ENCODE measurements at regions not wholly inside any gene's neighbourhood (a gene's known extent, or its start where the extent isn't known, plus 50 kb on each side); places are given as distances from the start of the nearest gene placed in this dataset.
A peak's percentile ranks its signal among the peaks of the same experiment; 100 is the strongest.

DNA sequence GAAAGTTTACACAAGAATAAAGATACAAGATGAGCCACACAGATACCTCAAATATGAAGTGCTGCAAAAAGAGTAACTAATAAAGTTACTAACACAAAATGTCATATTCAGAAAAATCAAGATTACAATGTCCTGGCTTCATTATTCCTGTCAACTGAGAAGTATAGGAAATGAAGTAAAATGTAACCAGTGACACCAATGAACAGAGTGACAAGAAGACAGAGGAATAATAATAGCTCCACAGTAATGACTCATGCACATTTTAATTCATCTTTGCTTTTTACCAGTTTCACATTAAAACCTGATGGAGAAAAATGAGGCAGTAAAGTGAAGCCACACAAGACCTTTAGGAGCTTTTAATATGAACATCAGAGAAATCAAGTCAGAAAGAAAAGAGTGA lies 214.1 kb downstream of the ZBBX start:
- no peak overlapping the region for H2AFZ ChIP-seq (ENCODE audit: low read depth, low read length)
- H3K27ac ChIP-seq (ENCODE audit: low read length): peak overlapping the region; percentile 19
- no peak overlapping the region for H3K9ac ChIP-seq (ENCODE audit: low read length)
- no peaks in the 10 kb centered on the region for H3K9me2 ChIP-seq (ENCODE audit: insufficient read depth, low read length)
- H4K20me1 ChIP-seq (ENCODE audit: insufficient read depth): no peaks in the 10 kb centered on the region
- no peaks in the 10 kb centered on the region for H3K27me3 ChIP-seq (ENCODE audit: insufficient read depth, low read depth, low read length)
- H3K4me2 ChIP-seq (ENCODE audit: low read length): no peak overlapping the region
- TF ChIP-seq EP300 (conservative IDR thresholded peaks at IDR 0.05; ENCODE audit: poor library complexity, severe bottlenecking) (peak; percentile 53), SMC3 (conservative IDR thresholded peaks at IDR 0.05; ENCODE audit: poor library complexity) (no peak)
- H3K9me3 ChIP-seq (ENCODE audit: low read length): no peaks in the 10 kb centered on the region
- H3K36me3 ChIP-seq (ENCODE audit: insufficient read depth, low read length): no peaks in the 10 kb centered on the region
- H3F3A ChIP-seq (ENCODE audit: insufficient read depth, low read length, poor library complexity, severe bottlenecking): peaks cover 7% of the 10 kb centered on the region
- no peak overlapping the region for H3K4me3 ChIP-seq (ENCODE audit: low read length)
- H3K79me2 ChIP-seq (replicated peaks; ENCODE audit: insufficient read depth, low read length): no peaks in the 10 kb centered on the region

GRCh38 chr3:167163580-167163979 lies 216.5 kb downstream of the ZBBX start:
- peaks cover 7% of the 10 kb centered on the region for H3F3A ChIP-seq (ENCODE audit: insufficient read depth, low read length, poor library complexity, severe bottlenecking)
- no peak overlapping the region for H3K4me2 ChIP-seq (ENCODE audit: low read length)
- no peak overlapping the region for H3K9ac ChIP-seq (ENCODE audit: low read length)
- TF ChIP-seq REST (IDR thresholded peaks at IDR 0.05; ENCODE audit: borderline replicate concordance) (no peak), POLR2AphosphoS5 (IDR thresholded peaks at IDR 0.05) (no peak), TAF1 (IDR thresholded peaks at IDR 0.05; ENCODE audit: low read depth) (no peak), EP300 (conservative IDR thresholded peaks at IDR 0.05; ENCODE audit: poor library complexity, severe bottlenecking) (no peak), CTCF (IDR thresholded peaks at IDR 0.05; ENCODE audit: poor library complexity, severe bottlenecking) (no peak), EZH2 (IDR thresholded peaks at IDR 0.05; ENCODE audit: borderline replicate concordance, insufficient read depth, low read length, poor library complexity, severe bottlenecking) (no peak), RAD21 (conservative IDR thresholded peaks at IDR 0.05) (no peak), MXI1 (conservative IDR thresholded peaks at IDR 0.05; ENCODE audit: poor library complexity, severe bottlenecking) (no peak), SMC3 (conservative IDR thresholded peaks at IDR 0.05; ENCODE audit: poor library complexity) (no peak)
- no peaks in the 10 kb centered on the region for H3K27me3 ChIP-seq (ENCODE audit: insufficient read depth, low read depth, low read length)
- H3K4me3 ChIP-seq (ENCODE audit: low read length): no peak overlapping the region
- no peak overlapping the region for H3K27ac ChIP-seq (ENCODE audit: low read length)
- no peaks in the 10 kb centered on the region for H3K79me2 ChIP-seq (replicated peaks; ENCODE audit: insufficient read depth, low read length)
- no peaks in the 10 kb centered on the region for H3K9me2 ChIP-seq (ENCODE audit: insufficient read depth, low read length)
- no peaks in the 10 kb centered on the region for H3K9me3 ChIP-seq (ENCODE audit: low read length)
- no peaks in the 10 kb centered on the region for H3K36me3 ChIP-seq (ENCODE audit: insufficient read depth, low read length)
- no peak overlapping the region for H2AFZ ChIP-seq (ENCODE audit: low read depth, low read length)
- H4K20me1 ChIP-seq (ENCODE audit: insufficient read depth): no peaks in the 10 kb centered on the region

DNA sequence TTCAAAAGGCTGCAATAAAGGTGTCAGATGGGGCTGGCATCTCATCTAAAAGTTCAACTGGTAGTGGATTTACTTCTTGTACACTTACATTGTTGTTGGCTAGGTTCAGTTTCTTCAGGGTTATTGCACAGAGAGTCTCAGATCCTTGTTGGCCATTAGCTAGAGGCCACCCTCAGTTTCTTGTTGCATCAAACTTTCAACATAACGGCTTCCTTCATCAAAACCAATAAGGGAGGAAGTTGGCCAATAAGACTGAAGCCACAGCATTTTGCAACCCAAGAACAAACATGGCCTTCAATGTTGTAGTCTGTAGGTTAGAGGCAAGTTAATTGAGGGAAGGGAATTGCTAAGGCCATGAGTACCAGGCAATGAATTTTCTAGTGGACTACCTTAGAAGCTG lies 218.0 kb downstream of the ZBBX start:
- Histone ChIP-seq H3K9ac (ENCODE audit: low read length) (no peak overlapping the region), H3F3A (ENCODE audit: insufficient read depth, low read length, poor library complexity, severe bottlenecking) (peaks cover 7% of the 10 kb centered on the region), H3K4me3 (ENCODE audit: low read length) (no peak overlapping the region), H3K27me3 (ENCODE audit: insufficient read depth, low read depth, low read length) (no peaks in the 10 kb centered on the region), H3K9me2 (ENCODE audit: insufficient read depth, low read length) (no peaks in the 10 kb centered on the region), H3K79me2 (replicated peaks; ENCODE audit: insufficient read depth, low read length) (no peaks in the 10 kb centered on the region), H3K9me3 (ENCODE audit: low read length) (no peaks in the 10 kb centered on the region), H3K36me3 (ENCODE audit: insufficient read depth, low read length) (no peaks in the 10 kb centered on the region), H2AFZ (ENCODE audit: low read depth, low read length) (no peak overlapping the region), H3K4me2 (ENCODE audit: low read length) (no peak overlapping the region), H3K27ac (ENCODE audit: low read length) (no peak overlapping the region), H4K20me1 (ENCODE audit: insufficient read depth) (no peaks in the 10 kb centered on the region)
- TF ChIP-seq POLR2AphosphoS5 (IDR thresholded peaks at IDR 0.05) (no peak), RAD21 (conservative IDR thresholded peaks at IDR 0.05) (no peak), TAF1 (IDR thresholded peaks at IDR 0.05; ENCODE audit: low read depth) (no peak), MXI1 (conservative IDR thresholded peaks at IDR 0.05; ENCODE audit: poor library complexity, severe bottlenecking) (no peak), SMC3 (conservative IDR thresholded peaks at IDR 0.05; ENCODE audit: poor library complexity) (no peak), CTCF (IDR thresholded peaks at IDR 0.05; ENCODE audit: poor library complexity, severe bottlenecking) (no peak), REST (IDR thresholded peaks at IDR 0.05; ENCODE audit: borderline replicate concordance) (no peak), EZH2 (IDR thresholded peaks at IDR 0.05; ENCODE audit: borderline replicate concordance, insufficient read depth, low read length, poor library complexity, severe bottlenecking) (no peak), EP300 (conservative IDR thresholded peaks at IDR 0.05; ENCODE audit: poor library complexity, severe bottlenecking) (no peak)

Measured in neural cell (in vitro differentiated cells).